SK-N-SH (cell line): ENCODE measurements at regions not wholly inside any gene's neighbourhood (a gene's known extent, or its start where the extent isn't known, plus 50 kb on each side); places are given as distances from the start of the nearest gene placed in this dataset.

ENCODE experiments used
- CTCF ChIA-PET: fragments of 300-600, 350-600 bp; formaldehyde crosslinking; extraction: SDS; loops from one replicate; lab custom pipeline; 2021; lab: Yijun Ruan, JAX
- POLR2A ChIA-PET: fragments of 350-600 bp; sonication (Branson Sonifier 250); formaldehyde crosslinking; extraction: SDS; loops from one replicate; lab custom pipeline; 2020; ENCODE audit warnings: antibody characterized with exemption, inconsistent platforms; lab: Yijun Ruan, JAX
- DNase-seq: peaks from one replicate; pipeline ENCODE4 v3.0.0; 2012
- H2AFZ ChIP-seq: fragments of 200-600 bp; sonication (generic); 2 replicates; pipeline ENCODE4 v1.8.1; 2016; ENCODE audit warnings: antibody characterized with exemption, mild to moderate bottlenecking, low read depth
- H3F3A ChIP-seq: fragments of 200-600 bp; sonication (generic); replicated peaks from 2 replicates; pipeline ENCODE3; 2016; ENCODE audit warnings: antibody characterized with exemption, mild to moderate bottlenecking; ENCODE audit not compliant: insufficient read depth
- H3K27ac ChIP-seq, 2 experiments: fragments of 200-500 bp in 1 of 2; fragments of 200-600 bp in 1 of 2; sonication (Bioruptor generic) in 1 of 2; sonication (generic), shearing (Covaris generic) in 1 of 2; 2 replicates each; pipeline versions ENCODE4 v1.5.1 to v1.6.1; 2014 to 2016; ENCODE audit warnings: low read depth in 2 of 2, inconsistent platforms in 1 of 2, low read length in 1 of 2, mild to moderate bottlenecking in 1 of 2, mixed read lengths in 1 of 2
- H3K27me3 ChIP-seq: fragments of 200-600 bp; sonication (generic), shearing (Covaris generic); 2 replicates; pipeline ENCODE4 v1.6.1; 2016; ENCODE audit warnings: mixed run types; ENCODE audit not compliant: insufficient read depth
- H3K36me3 ChIP-seq, 2 experiments: fragments of 200-500 bp in 1 of 2; fragments of 200-600 bp in 1 of 2; sonication (Bioruptor generic) in 1 of 2; sonication (generic) in 1 of 2; replicated peaks in 1 of 2; 2 replicates each; pipeline versions ENCODE3 to v1.5.1; 2014 to 2016; ENCODE audit warnings: low read length in 1 of 2, mild to moderate bottlenecking in 1 of 2; ENCODE audit not compliant: insufficient read depth in 2 of 2, control insufficient read depth in 1 of 2
- H3K4me1 ChIP-seq, 2 experiments: fragments of 200-500 bp in 1 of 2; fragments of 200-600 bp in 1 of 2; sonication (Bioruptor generic) in 1 of 2; sonication (generic), shearing (Covaris generic) in 1 of 2; 2 replicates each; pipeline versions ENCODE4 v1.5.1 to v1.6.1; 2014 to 2016; ENCODE audit warnings: low read depth in 1 of 2, low read length in 1 of 2, mixed run types in 1 of 2; ENCODE audit not compliant: insufficient read depth in 2 of 2, control insufficient read depth in 1 of 2
- H3K4me2 ChIP-seq: fragments of 200-600 bp; sonication (generic), shearing (Covaris generic); 2 replicates; pipeline ENCODE4 v1.6.1; 2017; ENCODE audit warnings: mixed run types
- H3K4me3 ChIP-seq, 2 experiments: fragments of 200-500 bp in 1 of 2; fragments of 200-600 bp in 1 of 2; sonication (Bioruptor generic) in 1 of 2; sonication (generic), shearing (Covaris generic) in 1 of 2; 2 replicates each; pipeline versions ENCODE4 v1.5.1 to v1.8.1; 2014 to 2016; ENCODE audit warnings: low read depth in 2 of 2, inconsistent platforms in 1 of 2, low read length in 1 of 2, mild to moderate bottlenecking in 1 of 2, mixed read lengths in 1 of 2, moderate library complexity in 1 of 2
- H3K79me2 ChIP-seq: fragments of 200-600 bp; sonication (generic); 2 replicates; pipeline ENCODE4 v1.8.1; 2017; ENCODE audit warnings: mild to moderate bottlenecking; ENCODE audit not compliant: insufficient read depth
- H3K9ac ChIP-seq: fragments of 200-600 bp; sonication (generic); 2 replicates; pipeline ENCODE4 v1.6.1; 2017; ENCODE audit warnings: mixed run types
- H3K9me2 ChIP-seq: fragments of 200-600 bp; sonication (generic); 2 replicates; pipeline ENCODE4 v1.6.1; 2017; ENCODE audit warnings: mixed run types
- H3K9me3 ChIP-seq: fragments of 200-600 bp; sonication (generic); 2 replicates; pipeline ENCODE4 v1.6.1; 2017; ENCODE audit warnings: mixed run types, mild to moderate bottlenecking, moderate library complexity
- H4K20me1 ChIP-seq: fragments of 200-600 bp; sonication (generic); 2 replicates; pipeline ENCODE4 v1.6.1; 2017; ENCODE audit warnings: mild to moderate bottlenecking, mixed run types; ENCODE audit not compliant: insufficient read depth
- CTCF ChIP-seq: fragments of 200-600 bp; sonication (generic); IDR thresholded peaks from 2 replicates; pipeline ENCODE4 v1.6.1; 2017; ENCODE audit warnings: antibody characterized with exemption, mild to moderate bottlenecking, moderate library complexity
- ELF1 ChIP-seq: IDR thresholded peaks from 2 replicates; pipeline ENCODE4 v1.4.0; 2012
- EP300 ChIP-seq, 2 experiments: IDR thresholded peaks; 2 replicates each; pipeline versions ENCODE4 v1.4.0 to v1.6.1; 2012; ENCODE audit warnings: borderline replicate concordance in 1 of 2, low read depth in 1 of 2, low read length in 1 of 2
- FOSL2 ChIP-seq: IDR thresholded peaks from 2 replicates; pipeline ENCODE4 v1.4.0; 2012; ENCODE audit warnings: low read depth, mild to moderate bottlenecking, moderate library complexity, borderline replicate concordance
- NFIC ChIP-seq: IDR thresholded peaks from 2 replicates; pipeline ENCODE4 v1.4.0; 2012; ENCODE audit warnings: borderline replicate concordance
- NRF1 ChIP-seq: IDR thresholded peaks from 2 replicates; pipeline ENCODE4 v1.6.1; 2012; ENCODE audit warnings: low read depth, mild to moderate bottlenecking, low read length
- REST ChIP-seq: IDR thresholded peaks from 2 replicates; pipeline ENCODE4 v1.6.1; 2012; ENCODE audit warnings: mild to moderate bottlenecking, low read depth, low read length, moderate library complexity
- RFX5 ChIP-seq: IDR thresholded peaks from 2 replicates; pipeline ENCODE4 v1.6.1; 2012; ENCODE audit warnings: mild to moderate bottlenecking, improper control_type of control experiment, low read length
- USF1 ChIP-seq: IDR thresholded peaks from 2 replicates; pipeline ENCODE4 v1.4.0; 2012; ENCODE audit warnings: low read depth, borderline replicate concordance
- WGBS: methylation state at CpG from one replicate; pipeline ENCODE4 v1.1.6; 2017; ENCODE audit warnings: low lambda C conversion rate; 5-methylcytosine and 5-hydroxymethylcytosine counted together
- TF ChIP-seq, protein P1 (sequence below): fragments of 150-350 bp; IDR thresholded peaks from 2 replicates; pipeline ENCODE4 v1.6.1; 2016; ENCODE audit warnings: mild to moderate bottlenecking, low read depth, low read length
- TF ChIP-seq, protein P2 (sequence below): fragments of 150-350 bp; IDR thresholded peaks from 2 replicates; pipeline ENCODE4 v1.6.1; 2017; ENCODE audit warnings: antibody characterized with exemption, low read length, low read depth, borderline replicate concordance

- no peak for DNase-seq
- WGBS: 36% methylated on average over 3 of the region's 3 CpGs
- Histone ChIP-seq H4K20me1 (no peaks in the 10 kb centered on the region), H3K9me2 (no peaks in the 10 kb centered on the region), H3K4me1 (no peaks in the 10 kb centered on the region), H3K4me3 (no peak overlapping the region; a peak in 1 of 4 replicates), H3K27me3 (peaks cover 3% of the 10 kb centered on the region; the same call in 1 of the 2 replicates), H3K9me3 (no peaks in the 10 kb centered on the region), H3K4me2 (no peak overlapping the region), H3K79me2 (no peaks in the 10 kb centered on the region), H3K36me3 (no peaks in the 10 kb centered on the region), H3K9ac (no peak overlapping the region), H2AFZ (no peak overlapping the region), H3K27ac (no peak overlapping the region), H3F3A (no peaks in the 10 kb centered on the region)
- TF ChIP-seq REST: no peak
- TF ChIP-seq, protein P1, sequence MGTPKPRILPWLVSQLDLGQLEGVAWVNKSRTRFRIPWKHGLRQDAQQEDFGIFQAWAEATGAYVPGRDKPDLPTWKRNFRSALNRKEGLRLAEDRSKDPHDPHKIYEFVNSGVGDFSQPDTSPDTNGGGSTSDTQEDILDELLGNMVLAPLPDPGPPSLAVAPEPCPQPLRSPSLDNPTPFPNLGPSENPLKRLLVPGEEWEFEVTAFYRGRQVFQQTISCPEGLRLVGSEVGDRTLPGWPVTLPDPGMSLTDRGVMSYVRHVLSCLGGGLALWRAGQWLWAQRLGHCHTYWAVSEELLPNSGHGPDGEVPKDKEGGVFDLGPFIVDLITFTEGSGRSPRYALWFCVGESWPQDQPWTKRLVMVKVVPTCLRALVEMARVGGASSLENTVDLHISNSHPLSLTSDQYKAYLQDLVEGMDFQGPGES: no peak
- no peak for TF ChIP-seq ELF1
- TF ChIP-seq, protein P2, sequence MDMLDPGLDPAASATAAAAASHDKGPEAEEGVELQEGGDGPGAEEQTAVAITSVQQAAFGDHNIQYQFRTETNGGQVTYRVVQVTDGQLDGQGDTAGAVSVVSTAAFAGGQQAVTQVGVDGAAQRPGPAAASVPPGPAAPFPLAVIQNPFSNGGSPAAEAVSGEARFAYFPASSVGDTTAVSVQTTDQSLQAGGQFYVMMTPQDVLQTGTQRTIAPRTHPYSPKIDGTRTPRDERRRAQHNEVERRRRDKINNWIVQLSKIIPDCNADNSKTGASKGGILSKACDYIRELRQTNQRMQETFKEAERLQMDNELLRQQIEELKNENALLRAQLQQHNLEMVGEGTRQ: no peak
- no peak for TF ChIP-seq NFIC
- no peak for TF ChIP-seq CTCF
- no peak for TF ChIP-seq RFX5
- no peak for TF ChIP-seq NRF1
- no peak for TF ChIP-seq FOSL2
- no peak for TF ChIP-seq EP300 (IDR thresholded peaks at IDR 0.05; ENCODE audit: borderline replicate concordance in 1 of 2, low read depth in 1 of 2, low read length in 1 of 2)
- no peak for TF ChIP-seq USF1
- ChIA-PET CTCF (no interaction called here), POLR2A (no interaction called here)
These were observed 801.9 kb upstream of the SLITRK1 start for GRCh38 chr13:84684048-84684662.
